ENCODE measurements at regions not wholly inside any gene's neighbourhood (a gene's known extent, or its start where the extent isn't known, plus 50 kb on each side); places are given as distances from the start of the nearest gene placed in this dataset.

DNA sequence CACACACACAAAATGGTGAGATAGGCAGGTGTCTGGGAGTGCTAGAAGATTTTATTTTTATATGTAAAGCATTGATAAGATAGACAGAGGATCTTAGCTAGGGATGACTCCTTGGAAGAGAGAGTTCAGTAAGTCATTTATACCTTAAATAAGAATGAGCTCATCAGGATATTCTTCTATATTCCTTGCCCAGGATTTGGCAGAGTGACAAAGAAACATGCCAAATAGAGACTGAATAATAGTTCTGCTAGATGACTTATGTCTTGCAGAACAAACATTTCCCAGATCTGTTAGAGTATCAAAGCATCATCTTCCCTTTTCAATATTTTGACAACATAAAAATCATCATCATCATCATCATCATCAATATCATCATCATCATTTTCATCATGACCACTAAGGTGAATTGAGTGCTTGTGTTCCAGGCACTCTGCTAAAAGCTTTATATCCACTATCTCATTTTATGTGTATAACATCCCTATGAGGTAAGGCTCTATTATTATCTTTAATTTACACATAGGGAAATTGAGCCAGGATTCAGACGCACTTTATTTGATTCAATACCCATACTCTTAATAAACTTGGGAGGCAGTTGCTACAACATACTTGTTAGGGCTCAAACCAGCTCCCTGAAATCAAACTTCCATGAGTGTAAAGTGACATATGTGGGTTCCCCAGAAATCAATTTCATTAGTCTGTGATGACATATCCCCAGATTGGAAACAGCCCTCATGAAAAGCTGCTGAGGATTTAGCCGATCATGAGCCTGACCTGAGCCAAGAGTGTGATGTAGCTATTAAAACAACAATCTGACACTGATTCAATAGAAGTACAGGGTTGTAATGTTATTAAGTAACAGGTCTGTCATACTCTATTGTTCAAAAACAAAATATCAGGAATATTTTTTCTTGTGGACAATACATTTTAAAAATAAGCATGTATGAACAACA is 176.3 kb upstream of the SEMA6A start:
- Histone ChIP-seq H3K4me1 (no peaks in the 10 kb centered on the region), H3K9me3 (no peaks in the 10 kb centered on the region), H3K27me3 (replicated peaks in 1 of 7) (no peaks in the 10 kb centered on the region), H3K36me3 (no peaks in the 10 kb centered on the region), H3K4me3 (no peak overlapping the region), H3K27ac (no peak overlapping the region)
- intact Hi-C loops (cut with DNase I; ENCODE audit: low total_unique reads), result no loop called here
- TF ChIP-seq, protein P1, sequence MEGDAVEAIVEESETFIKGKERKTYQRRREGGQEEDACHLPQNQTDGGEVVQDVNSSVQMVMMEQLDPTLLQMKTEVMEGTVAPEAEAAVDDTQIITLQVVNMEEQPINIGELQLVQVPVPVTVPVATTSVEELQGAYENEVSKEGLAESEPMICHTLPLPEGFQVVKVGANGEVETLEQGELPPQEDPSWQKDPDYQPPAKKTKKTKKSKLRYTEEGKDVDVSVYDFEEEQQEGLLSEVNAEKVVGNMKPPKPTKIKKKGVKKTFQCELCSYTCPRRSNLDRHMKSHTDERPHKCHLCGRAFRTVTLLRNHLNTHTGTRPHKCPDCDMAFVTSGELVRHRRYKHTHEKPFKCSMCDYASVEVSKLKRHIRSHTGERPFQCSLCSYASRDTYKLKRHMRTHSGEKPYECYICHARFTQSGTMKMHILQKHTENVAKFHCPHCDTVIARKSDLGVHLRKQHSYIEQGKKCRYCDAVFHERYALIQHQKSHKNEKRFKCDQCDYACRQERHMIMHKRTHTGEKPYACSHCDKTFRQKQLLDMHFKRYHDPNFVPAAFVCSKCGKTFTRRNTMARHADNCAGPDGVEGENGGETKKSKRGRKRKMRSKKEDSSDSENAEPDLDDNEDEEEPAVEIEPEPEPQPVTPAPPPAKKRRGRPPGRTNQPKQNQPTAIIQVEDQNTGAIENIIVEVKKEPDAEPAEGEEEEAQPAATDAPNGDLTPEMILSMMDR (IDR thresholded peaks at IDR 0.05 in 8 of 11, conservative IDR thresholded peaks at IDR 0.05 in 3 of 11), result no peak
- TF ChIP-seq POLR2A (IDR thresholded peaks at IDR 0.05), result no peak
- TF ChIP-seq POLR2AphosphoS5 (IDR thresholded peaks at IDR 0.05), result no peak
- no peak for DNase-seq
- 85 to 99% (median 98%) methylated on average over 2 of the region's 2 CpGs for WGBS, 5 donors

DNA sequence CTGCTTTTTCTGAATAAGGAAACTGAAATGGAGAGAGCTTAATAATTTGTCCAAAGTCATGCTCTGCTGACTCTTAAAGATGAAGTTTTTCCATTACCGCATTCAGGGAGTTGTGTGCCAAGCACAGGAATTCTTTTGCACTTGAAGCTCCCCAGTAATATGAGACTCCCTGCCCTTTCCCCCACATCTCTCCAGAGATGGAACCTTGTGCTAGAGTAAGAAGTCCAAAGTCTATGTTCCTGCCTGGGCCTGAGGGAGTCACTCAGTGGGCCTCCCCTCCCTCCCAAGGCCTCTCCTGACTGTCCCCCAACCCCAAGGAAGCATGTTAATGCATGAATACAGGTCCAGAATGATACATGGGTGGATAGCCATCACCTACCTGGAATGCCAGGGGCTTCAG is 173.3 kb upstream of the SEMA6A start:
- Histone ChIP-seq H3K4me3 (no peak overlapping the region), H3K9me3 (peaks cover 0 to 13% (median 8%) of the 10 kb centered on the region in 8 donors), H3K4me1 (no peaks in the 10 kb centered on the region), H3K27ac (no peak overlapping the region), H3K36me3 (no peaks in the 10 kb centered on the region), H3K27me3 (replicated peaks in 1 of 7) (no peaks in the 10 kb centered on the region)
- no peak for TF ChIP-seq POLR2AphosphoS5 (IDR thresholded peaks at IDR 0.05)
- TF ChIP-seq POLR2A (IDR thresholded peaks at IDR 0.05), result no peak
- 82 to 100% (median 89%) methylated on average over 1 of the region's 1 CpG for WGBS, 5 donors
- intact Hi-C loops (cut with DNase I; ENCODE audit: low total_unique reads), result no loop called here
- no peak for DNase-seq

DNA sequence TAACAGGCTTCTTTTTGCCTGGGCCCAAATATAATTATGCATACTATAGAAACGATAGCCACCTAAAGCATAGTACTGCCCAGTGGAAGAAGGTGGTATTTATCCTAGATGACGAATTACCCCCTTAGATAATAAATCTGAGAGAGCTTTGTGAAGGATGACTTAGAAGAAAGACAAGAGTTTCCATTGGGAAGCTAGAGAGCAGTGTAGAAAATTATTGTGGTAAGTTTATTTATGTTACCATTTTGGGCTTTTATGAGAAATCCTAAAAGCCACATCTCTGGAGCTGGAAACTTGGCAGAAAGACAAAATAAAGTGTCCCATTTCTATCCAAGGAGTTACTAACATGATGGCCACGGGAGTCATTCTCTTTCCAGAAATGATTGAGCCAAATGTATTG is 172.0 kb upstream of the SEMA6A start:
- no peak overlapping the region for H3K4me3 ChIP-seq
- TF ChIP-seq POLR2A (IDR thresholded peaks at IDR 0.05), result no peak
- intact Hi-C loops (cut with DNase I; ENCODE audit: low total_unique reads), result no loop called here
- peaks cover 0 to 13% (median 8%) of the 10 kb centered on the region in 8 donors for H3K9me3 ChIP-seq
- no peak overlapping the region for H3K27ac ChIP-seq
- H3K4me1 ChIP-seq, result no peaks in the 10 kb centered on the region
- DNase-seq, result no peak
- 75 to 95% (median 78%) methylated on average over 3 of the region's 3 CpGs for WGBS, 5 donors
- no peaks in the 10 kb centered on the region for H3K36me3 ChIP-seq
- no peaks in the 10 kb centered on the region for H3K27me3 ChIP-seq (replicated peaks in 1 of 7)

DNA sequence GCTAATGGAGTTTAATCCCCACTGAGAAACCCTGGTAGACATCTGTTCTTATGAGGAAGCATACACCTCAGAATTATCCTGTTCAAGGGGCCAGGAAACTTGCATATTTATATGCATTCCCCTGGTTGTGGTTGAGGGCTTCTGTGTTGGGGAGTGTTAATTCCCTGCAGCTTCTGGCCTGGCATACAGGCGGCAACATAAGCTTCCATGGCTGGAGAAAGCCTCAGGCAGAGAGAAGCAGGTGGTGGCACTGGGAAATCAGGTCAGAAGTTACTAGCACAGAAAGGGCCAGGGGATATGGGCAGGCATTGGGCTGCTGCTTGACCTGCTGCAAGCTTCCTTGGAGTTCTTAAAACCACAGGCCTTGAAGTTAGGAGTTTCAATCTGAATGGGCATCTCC is 166.1 kb upstream of the SEMA6A start:
- Histone ChIP-seq H3K9me3 (peaks cover 0 to 13% (median 8%) of the 10 kb centered on the region in 8 donors), H3K27ac (no peak overlapping the region), H3K4me1 (peaks cover 0 to 15% (median 0%) of the 10 kb centered on the region in 6 donors), H3K27me3 (replicated peaks in 1 of 7) (no peaks in the 10 kb centered on the region), H3K4me3 (no peak overlapping the region), H3K36me3 (no peaks in the 10 kb centered on the region)
- no peak for TF ChIP-seq POLR2A (IDR thresholded peaks at IDR 0.05)
- TF ChIP-seq, protein P1 (IDR thresholded peaks at IDR 0.05 in 8 of 11, conservative IDR thresholded peaks at IDR 0.05 in 3 of 11), result no peak
- TF ChIP-seq POLR2AphosphoS5 (IDR thresholded peaks at IDR 0.05), result no peak
- 82 to 100% (median 91%) methylated on average over 1 of the region's 1 CpG for WGBS, 5 donors
- DNase-seq, result no peak
- intact Hi-C loops (cut with DNase I; ENCODE audit: low total_unique reads), result no loop called here

DNA sequence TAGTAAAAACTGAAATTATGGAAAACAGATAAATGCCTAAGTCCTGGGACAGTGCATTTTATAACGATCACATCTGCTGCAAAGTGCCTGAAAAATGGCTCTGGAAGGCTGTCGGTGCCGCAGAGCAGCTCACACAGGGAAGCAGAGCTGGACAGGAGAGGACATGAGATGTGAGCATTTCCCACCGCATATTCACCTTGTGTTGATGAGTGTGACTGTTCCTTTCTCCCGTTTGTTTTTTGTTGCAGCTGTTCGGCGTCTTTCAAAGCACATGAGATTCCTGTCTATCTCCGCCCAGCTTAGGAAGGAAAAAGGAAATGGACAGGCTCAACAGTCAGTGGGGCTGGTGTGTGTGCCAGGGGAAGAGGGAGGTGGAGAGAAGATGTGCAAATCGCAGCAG is 164.9 kb upstream of the SEMA6A start:
- Histone ChIP-seq H3K4me1 (peaks cover 0 to 15% (median 0%) of the 10 kb centered on the region in 6 donors), H3K36me3 (no peaks in the 10 kb centered on the region), H3K9me3 (peaks cover 0 to 12% (median 8%) of the 10 kb centered on the region in 8 donors), H3K4me3 (peak overlapping the region in 2 of 8 donors; percentile 28 to 38), H3K27me3 (replicated peaks in 1 of 7) (no peaks in the 10 kb centered on the region), H3K27ac (peak overlapping the region in 2 of 8 donors; percentile 7 to 14)
- TF ChIP-seq POLR2A (IDR thresholded peaks at IDR 0.05), result no peak
- TF ChIP-seq POLR2AphosphoS5 (IDR thresholded peaks at IDR 0.05), result peak in 1 of 3 donors; percentile 45
- no peak for DNase-seq
- intact Hi-C loops (cut with DNase I; ENCODE audit: low total_unique reads), result no loop called here
- 48 to 60% (median 56%) methylated on average over 9 of the region's 9 CpGs for WGBS, 5 donors

Measured in spleen (tissue), 11 donors.